Panc1 (cell line): ENCODE measurements at regions not wholly inside any gene's neighbourhood (a gene's known extent, or its start where the extent isn't known, plus 50 kb on each side); places are given as distances from the start of the nearest gene placed in this dataset.

Experiments
- POLR2AphosphoS5 ChIP-seq: IDR thresholded peaks from 2 replicates; pipeline ENCODE4 v1.6.1; 2012; ENCODE audit warnings: mild to moderate bottlenecking, low read depth, low read length, moderate library complexity
- TCF7L2 ChIP-seq: IDR thresholded peaks from 2 replicates; pipeline ENCODE4 v1.6.1; 2011; ENCODE audit warnings: mild to moderate bottlenecking, low read depth, low read length, inconsistent platforms
- TF ChIP-seq, protein P1 (sequence below): fragments of 450-650 bp; IDR thresholded peaks from 2 replicates; pipeline ENCODE4 v1.5.1; 2017; ENCODE audit warnings: mild to moderate bottlenecking

DNA sequence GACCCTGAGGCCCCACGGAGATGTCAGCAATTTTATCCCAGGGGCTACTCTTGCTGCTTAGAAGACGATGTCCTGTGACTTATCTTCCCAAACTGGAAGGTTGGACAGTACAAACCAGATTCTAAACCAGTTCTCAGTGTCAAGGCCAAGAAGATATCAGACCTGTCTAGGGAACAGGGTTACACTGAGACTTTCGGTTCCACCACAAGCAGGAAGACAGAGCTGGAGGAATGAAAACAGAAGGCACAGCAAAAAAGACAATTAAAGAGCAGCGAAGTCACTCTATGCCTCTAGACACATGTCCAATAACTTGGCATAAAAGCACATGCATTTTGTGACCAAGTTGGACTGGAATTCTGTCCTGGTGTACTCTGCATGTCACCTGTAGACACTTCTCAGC is 73.4 kb upstream of the TMEM252 start:
- TF ChIP-seq, protein P1, sequence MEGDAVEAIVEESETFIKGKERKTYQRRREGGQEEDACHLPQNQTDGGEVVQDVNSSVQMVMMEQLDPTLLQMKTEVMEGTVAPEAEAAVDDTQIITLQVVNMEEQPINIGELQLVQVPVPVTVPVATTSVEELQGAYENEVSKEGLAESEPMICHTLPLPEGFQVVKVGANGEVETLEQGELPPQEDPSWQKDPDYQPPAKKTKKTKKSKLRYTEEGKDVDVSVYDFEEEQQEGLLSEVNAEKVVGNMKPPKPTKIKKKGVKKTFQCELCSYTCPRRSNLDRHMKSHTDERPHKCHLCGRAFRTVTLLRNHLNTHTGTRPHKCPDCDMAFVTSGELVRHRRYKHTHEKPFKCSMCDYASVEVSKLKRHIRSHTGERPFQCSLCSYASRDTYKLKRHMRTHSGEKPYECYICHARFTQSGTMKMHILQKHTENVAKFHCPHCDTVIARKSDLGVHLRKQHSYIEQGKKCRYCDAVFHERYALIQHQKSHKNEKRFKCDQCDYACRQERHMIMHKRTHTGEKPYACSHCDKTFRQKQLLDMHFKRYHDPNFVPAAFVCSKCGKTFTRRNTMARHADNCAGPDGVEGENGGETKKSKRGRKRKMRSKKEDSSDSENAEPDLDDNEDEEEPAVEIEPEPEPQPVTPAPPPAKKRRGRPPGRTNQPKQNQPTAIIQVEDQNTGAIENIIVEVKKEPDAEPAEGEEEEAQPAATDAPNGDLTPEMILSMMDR: no peak
- no peak for TF ChIP-seq POLR2AphosphoS5
- no peak for TF ChIP-seq TCF7L2
